GM12873 (cell line): ENCODE measurements at regions not wholly inside any gene's neighbourhood (a gene's known extent, or its start where the extent isn't known, plus 50 kb on each side); places are given as distances from the start of the nearest gene placed in this dataset.

Source experiments
- TF ChIP-seq, protein P1 (sequence below): IDR thresholded peaks from 2 replicates; pipeline ENCODE4 v1.5.1; 2012; ENCODE audit warnings: low read depth, mild to moderate bottlenecking, moderate library complexity, low read length, control low read depth; ENCODE audit not compliant: insufficient read depth; ENCODE audit errors: missing control alignments

DNA sequence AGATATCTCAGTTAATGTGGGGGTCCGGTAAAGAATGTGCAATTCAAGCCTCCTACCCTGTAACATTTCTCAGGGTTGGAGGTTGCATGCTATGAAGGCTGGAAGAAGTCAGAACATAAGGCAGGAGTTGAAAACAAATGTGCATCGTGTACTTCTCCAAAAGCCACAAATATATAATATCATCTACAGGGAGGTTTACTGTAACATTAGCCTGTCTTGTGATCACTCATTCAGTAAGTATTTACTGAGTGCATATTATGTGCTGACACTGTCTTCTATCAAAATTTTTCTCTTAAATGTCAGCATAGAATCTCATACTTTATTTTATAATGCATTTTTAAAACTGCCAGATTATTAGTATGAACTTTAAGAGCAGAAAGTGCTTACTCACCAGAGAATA is 105.6 kb upstream of the ZNF366 start:
- TF ChIP-seq, protein P1, sequence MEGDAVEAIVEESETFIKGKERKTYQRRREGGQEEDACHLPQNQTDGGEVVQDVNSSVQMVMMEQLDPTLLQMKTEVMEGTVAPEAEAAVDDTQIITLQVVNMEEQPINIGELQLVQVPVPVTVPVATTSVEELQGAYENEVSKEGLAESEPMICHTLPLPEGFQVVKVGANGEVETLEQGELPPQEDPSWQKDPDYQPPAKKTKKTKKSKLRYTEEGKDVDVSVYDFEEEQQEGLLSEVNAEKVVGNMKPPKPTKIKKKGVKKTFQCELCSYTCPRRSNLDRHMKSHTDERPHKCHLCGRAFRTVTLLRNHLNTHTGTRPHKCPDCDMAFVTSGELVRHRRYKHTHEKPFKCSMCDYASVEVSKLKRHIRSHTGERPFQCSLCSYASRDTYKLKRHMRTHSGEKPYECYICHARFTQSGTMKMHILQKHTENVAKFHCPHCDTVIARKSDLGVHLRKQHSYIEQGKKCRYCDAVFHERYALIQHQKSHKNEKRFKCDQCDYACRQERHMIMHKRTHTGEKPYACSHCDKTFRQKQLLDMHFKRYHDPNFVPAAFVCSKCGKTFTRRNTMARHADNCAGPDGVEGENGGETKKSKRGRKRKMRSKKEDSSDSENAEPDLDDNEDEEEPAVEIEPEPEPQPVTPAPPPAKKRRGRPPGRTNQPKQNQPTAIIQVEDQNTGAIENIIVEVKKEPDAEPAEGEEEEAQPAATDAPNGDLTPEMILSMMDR: no peak

- TF ChIP-seq, protein P1: peak; percentile 97
Measured at GRCh38 chr5:72611118-72611730, 104.0 kb upstream of the ZNF366 start.

- TF ChIP-seq, protein P1: no peak
Measured at GRCh38 chr5:72608926-72609325, 101.7 kb upstream of the ZNF366 start.

- TF ChIP-seq, protein P1: no peak
Measured at GRCh38 chr5:72608297-72608696, 101.1 kb upstream of the ZNF366 start.

- TF ChIP-seq, protein P1: no peak
Measured at GRCh38 chr5:72607381-72607780, 100.2 kb upstream of the ZNF366 start.

- TF ChIP-seq, protein P1: no peak
Measured at GRCh38 chr5:72606525-72606924, 99.3 kb upstream of the ZNF366 start.

DNA sequence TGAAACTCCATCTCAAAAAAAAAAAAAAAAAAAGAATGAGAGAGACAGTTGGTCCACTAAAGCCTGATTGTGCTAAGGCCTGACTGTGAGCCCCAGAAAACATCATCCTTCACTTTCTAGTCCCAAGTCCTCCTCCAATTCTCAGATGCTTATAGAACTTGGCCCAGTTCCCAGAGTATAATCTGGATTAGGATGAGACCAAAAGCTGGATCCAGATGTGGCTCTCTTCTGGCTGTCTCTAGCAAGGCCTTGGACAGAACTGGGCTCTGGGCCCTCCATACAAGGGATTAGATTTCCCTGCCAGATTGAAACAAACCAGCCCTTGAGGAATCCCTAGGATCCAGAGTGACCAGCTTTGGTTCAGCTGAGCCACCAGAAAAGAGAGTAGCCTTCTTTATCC is 98.4 kb upstream of the ZNF366 start:
- TF ChIP-seq, protein P1: no peak
